ENCODE measurements at regions not wholly inside any gene's neighbourhood (a gene's known extent, or its start where the extent isn't known, plus 50 kb on each side); places are given as distances from the start of the nearest gene placed in this dataset.
"Not testable (repeated sequence)": the region's sequence is repeated elsewhere in the genome, so short reads cannot be mapped to it uniquely, and the experiment has no call there.

- no peak for DNase-seq
Measured at GRCh38 chr7:16265863-16266458, 155.4 kb downstream of the CRPPA start.

DNA sequence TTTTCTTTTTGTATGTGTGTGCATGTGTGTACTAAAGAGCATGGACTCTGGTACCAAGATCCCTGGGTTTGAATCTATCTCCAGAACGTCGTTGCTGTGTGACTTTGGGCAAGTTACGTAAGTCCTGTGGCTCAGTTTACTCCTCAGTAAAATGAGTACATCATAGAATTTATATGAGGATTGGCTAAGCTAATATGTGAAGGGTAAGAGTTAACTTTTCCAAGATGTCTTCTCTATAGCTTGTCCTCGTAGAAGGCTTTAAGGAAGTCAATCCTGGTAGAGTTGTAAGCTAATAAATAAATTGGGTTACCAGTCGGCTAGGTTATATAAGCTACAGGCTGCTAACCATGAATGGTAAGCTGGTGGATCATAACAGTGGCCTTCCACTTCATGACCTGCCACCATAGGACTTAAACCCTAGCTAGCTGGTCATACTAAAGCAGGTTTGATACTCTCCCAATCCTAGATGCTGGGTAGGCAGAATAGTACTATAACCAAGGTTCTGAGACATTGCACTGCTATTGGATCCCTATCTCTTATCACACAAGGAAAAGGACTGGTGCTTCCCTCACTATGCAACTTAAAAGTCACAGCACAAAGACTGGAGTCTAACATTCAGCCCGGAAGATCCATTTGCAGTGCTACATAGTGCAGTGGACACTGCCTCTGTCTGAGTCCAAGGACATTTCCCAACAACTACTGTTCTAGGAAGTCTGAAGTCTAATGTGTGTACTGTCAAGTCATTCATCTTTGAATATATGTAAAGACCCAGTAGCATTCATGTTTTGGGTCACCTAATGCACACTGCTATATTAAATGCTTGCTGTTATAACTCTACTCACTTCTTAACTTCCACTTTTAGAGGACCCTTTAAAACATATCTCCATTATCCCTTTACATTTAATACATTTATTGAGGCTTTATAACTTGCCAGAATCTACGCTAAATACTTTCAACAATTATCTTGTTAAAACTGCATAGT, 156.2 kb downstream of the CRPPA start:
- DNase-seq: no peak

DNA sequence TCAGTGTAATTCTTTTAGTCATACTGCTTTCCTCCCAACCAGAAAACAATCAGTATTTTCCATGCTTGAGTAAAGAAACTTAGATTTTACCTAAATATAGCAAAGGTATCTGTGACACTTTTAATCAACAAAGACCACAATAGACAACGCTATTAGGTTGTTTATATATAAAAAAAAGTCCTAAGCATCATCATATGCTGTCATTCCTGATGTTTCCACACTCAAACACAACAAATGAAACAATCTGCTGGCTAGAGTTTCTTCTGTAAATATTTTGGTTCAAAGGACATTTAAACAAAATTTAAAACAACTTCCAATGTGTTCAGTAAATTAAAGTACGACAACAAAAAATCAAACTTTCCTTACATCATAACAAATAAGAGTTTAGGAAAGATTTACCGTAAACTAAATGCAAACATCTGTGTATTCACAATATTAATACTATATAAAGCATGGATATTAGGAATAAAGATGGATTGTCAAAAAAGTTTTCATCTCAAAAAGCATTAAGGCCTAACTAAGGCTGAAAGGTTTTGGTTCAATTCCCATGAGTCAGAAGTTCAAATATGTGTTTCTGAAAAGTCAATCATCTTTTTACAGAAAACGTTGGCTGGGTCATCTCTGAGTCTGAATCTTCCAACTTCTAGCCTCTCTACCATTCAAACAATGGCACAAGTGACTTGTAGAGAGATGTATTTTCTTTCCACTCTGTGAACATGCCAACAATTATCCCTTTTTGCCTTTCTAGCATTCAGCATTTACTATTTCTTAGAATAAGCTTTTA, 157.1 kb downstream of the CRPPA start:
- DNase-seq: no peak

GRCh38 chr7:16263377-16263776, 158.0 kb downstream of the CRPPA start:
- DNase-seq: not testable (repeated sequence)

DNA sequence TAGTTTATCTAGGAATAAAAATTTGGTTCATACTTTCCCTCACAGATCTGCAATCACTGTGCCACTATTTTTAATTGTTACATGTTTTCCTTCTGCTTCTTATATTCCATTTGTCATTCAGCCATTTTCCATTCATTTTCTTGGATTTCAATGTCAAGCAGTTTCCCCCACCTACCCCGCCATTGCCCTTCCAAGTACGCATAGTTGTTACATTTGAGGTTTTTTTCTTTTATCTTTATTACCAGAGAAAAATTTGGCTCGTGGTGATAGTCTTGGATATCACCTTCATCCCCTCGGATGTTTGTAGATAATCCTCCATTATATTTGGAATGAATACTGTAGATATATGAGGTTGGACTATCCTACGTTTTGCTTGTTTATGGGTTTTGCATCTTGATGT, 159.7 kb downstream of the CRPPA start:
- no peak for DNase-seq

GRCh38 chr7:16261100-16261499, 160.2 kb downstream of the CRPPA start:
- DNase-seq: no peak

GRCh38 chr7:16260236-16260728, 161.1 kb downstream of the CRPPA start:
- DNase-seq: peak; percentile 24

- not testable (repeated sequence) for DNase-seq
Measured at GRCh38 chr7:16256419-16256818, 164.9 kb downstream of the CRPPA start.

DNA sequence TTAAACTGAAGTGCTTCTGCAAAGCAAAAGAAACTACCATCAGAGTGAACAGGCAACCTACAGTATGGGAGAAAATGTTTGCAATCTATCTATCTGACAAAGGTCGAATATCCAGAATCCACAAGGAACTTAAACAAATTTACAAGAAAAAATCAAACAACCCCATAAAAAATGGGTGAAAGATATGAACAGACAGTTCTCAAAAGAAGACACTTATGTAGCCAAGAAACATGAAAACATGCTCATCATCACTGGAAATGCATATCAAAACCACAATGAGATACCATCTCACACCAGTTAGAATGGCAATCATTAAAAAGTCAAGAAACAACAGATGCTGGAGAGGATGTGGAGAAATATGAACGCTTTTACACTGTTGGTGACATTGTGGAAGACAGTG, 165.4 kb downstream of the CRPPA start:
- DNase-seq: not testable (repeated sequence)

- DNase-seq: not testable (repeated sequence)
Measured at GRCh38 chr7:16250655-16251054, 170.7 kb downstream of the CRPPA start.

- DNase-seq: not testable (repeated sequence)
Measured at GRCh38 chr7:16249204-16249603, 172.1 kb downstream of the CRPPA start.

DNA sequence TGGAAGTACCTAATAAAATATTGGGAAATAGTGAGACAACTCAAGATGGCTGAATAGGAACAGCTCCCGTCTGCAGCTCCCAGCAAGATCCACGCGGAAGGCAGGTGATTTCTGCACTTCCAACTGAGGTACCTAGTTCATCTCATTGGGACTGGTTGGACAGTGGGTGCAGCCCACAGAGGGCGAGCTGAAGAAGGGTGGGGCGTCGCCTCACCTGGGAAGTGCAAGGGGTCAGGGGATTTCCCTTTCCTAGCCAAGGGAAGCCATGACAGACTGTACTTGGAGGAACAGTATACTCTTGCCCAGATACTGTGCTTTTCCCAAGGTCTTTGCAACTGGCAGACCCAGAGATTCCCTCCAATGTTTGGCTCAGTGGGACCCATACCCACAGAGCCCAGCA, 172.8 kb downstream of the CRPPA start:
- DNase-seq: not testable (repeated sequence)

- DNase-seq: no peak
Measured at GRCh38 chr7:16244469-16244868, 176.9 kb downstream of the CRPPA start.

DNA sequence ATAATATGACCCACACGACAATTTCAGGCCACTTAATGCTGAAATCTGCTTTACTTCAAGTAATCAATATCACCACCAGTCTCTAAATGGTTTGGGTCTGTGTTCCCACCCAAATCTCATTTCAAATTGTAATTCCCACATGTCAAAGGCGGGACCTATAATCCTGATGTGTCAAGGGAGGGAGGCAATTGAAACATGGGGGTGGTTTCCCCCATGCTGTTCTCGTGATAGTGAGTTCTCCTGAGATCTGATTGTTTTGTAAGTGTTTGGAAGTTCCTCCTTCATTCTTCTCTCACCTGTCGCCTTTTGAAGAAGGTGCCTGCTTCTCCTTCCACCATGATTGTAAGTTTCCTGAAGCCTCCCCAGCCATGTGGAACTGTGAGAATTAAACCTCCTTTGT, 178.4 kb downstream of the CRPPA start:
- no peak for DNase-seq

- DNase-seq: no peak
Measured at GRCh38 chr7:16241017-16241416, 180.3 kb downstream of the CRPPA start.

GRCh38 chr7:16236381-16236780, 185.0 kb downstream of the CRPPA start:
- DNase-seq: no peak

DNA sequence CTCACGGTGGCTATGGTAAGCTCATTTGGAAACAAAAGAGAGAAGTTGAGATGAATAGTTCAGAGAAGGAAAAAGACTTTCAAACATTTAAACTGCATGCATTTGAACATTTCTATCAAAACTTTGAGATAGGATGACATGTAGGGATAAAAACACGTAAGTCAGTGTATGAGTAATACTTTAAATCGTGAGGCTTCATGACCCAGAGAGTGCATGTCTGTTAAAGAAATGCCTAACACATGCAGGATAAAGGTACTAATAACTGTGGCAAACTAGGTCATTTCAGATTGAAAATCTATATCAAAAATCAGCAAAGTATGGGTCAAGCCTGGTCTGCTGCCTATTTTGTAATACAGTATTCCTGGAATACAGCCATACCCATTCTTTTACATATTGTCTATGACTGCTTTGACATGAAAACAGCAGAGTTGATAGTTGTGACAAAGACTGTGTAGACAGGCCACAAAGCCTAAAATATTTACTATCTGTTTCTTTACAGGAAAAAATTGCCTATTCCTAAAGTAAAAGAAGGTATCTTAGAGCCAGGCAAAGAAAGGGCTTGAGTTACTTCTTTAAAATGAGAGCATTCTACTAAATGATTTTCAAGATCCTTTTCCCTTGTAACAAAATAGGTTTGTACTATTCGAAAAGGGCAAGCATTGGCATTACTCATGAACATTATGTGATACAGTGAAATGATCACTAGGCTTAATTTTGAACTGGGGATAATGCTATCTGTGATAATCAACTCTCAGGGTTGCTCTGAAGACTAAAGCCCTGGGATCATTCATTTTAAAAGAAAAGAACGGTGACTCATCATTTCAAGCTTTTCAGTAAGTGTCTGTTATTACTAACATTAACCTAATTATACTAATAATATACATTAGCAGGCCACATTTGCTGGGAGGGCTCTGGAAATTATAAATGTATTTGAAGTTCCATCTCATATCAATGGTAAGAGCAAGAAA, 185.9 kb downstream of the CRPPA start:
- no peak for DNase-seq

DNA sequence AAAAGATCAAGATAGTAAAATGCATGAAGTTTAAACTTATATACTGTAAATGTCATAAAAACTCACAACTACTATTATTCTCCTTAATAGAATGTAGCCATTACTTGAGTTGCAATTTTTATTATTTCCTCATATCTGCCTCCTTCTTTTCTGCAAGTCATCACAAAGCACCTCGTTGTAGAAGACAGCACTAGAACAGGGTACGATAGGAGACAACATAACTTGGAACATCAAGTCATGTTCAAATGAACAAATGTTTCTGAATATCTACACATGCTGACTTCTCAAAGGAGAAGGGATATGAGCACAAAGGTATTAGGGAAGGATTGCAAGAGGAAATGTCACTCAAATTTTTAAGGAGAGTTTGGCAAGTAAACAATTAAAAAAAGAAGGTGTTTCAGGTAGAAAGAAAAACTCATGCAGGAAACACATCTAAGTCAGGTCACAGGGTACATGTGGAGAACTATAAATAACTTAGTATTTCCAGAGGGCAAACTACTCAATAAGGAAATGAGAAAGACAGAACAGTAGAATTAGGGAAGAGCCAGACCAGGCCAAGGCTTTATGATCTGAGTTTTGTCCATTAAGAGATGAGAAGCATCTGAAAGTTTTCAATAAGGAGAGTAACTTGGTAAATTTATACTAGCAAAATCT, 186.7 kb downstream of the CRPPA start:
- DNase-seq: no peak

DNA sequence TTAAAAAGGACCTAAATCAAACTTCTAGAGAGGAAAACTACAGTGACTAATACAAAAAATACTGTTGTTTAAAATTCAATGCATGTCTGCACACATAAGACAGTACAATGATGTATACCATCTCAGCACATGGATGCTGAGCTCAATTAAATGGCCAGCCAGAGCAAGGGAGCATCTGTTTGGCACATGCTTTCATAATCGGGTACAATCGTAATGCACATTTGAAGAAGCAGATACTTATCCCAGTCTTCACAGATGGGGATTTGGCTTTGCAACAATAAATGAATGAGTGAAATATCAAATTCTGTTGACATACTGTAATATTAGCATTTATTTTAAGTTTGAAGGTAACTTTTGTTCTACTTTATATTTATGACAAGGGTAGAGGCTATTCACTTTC, 187.8 kb downstream of the CRPPA start:
- DNase-seq: peak; percentile 21

GRCh38 chr7:16232273-16232672, 189.1 kb downstream of the CRPPA start:
- DNase-seq: no peak

DNA sequence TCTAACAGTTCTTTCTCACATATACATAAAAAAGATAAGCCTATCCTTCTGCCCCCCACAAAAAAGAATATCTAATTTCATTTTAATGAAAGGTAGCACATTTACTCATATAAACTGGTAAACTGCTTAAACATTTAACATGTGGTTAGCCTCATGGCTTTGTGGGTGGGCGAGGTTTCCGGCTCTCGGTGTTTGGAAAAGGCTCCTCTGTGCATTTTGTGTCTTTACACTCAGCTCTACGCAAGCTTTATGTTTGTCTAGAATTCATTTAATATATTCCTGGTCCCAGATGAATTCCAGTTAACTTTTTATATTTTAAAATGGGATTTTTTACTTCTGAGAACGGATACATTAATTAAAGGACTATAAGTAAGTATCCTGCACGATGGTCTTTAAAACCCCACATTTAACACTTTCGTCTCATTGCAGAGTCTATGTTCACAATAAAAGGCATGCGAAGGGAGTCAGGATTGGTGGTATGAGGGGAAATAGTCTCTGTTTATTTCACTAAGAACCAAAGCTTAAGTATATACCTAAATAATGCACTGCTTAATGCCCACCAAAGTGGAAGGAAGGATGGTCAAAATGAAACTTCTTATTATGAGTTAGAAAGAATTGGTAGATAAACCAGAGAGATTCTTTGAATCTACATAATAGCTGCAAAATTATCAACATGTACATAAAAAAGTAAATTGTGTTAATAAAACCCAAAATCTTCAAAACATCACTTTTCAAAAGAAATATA, 197.2 kb downstream of the CRPPA start:
- no peak for DNase-seq

All from fibroblast of upper back skin (primary cell).